PFSK-1 (cell line): ENCODE measurements at regions not wholly inside any gene's neighbourhood (a gene's known extent, or its start where the extent isn't known, plus 50 kb on each side); places are given as distances from the start of the nearest gene placed in this dataset.

Source experiments
- FOXP2 ChIP-seq: optimal IDR thresholded peaks from 2 replicates; pipeline ENCODE3; 2011; ENCODE audit warnings: borderline replicate concordance, control low read depth, inconsistent platforms; ENCODE audit not compliant: insufficient read depth; ENCODE audit errors: extremely low read length, extremely low read depth
- POLR2AphosphoS5 ChIP-seq: IDR thresholded peaks from 2 replicates; pipeline ENCODE4 v1.6.1; 2012; ENCODE audit warnings: low read depth, mild to moderate bottlenecking, control low read depth, low read length, moderate library complexity
- SIN3A ChIP-seq: IDR thresholded peaks from 2 replicates; pipeline ENCODE4 v1.6.1; 2012; ENCODE audit warnings: mild to moderate bottlenecking, low read length, moderate library complexity, borderline replicate concordance; ENCODE audit not compliant: insufficient read depth
- TAF1 ChIP-seq: IDR thresholded peaks from 2 replicates; pipeline ENCODE4 v1.6.1; 2012; ENCODE audit warnings: low read length, control low read depth, borderline replicate concordance; ENCODE audit not compliant: insufficient read depth
- TF ChIP-seq, protein P1 (sequence below), 2 experiments: IDR thresholded peaks; 2 replicates each; pipeline versions ENCODE4 v1.6.1 to v1.8.0; 2011 to 2012; ENCODE audit warnings: low read depth in 2 of 2, low read length in 2 of 2, control low read depth in 1 of 2, inconsistent platforms in 1 of 2, mild to moderate bottlenecking in 1 of 2, moderate library complexity in 1 of 2; ENCODE audit not compliant: insufficient read depth in 1 of 2

DNA sequence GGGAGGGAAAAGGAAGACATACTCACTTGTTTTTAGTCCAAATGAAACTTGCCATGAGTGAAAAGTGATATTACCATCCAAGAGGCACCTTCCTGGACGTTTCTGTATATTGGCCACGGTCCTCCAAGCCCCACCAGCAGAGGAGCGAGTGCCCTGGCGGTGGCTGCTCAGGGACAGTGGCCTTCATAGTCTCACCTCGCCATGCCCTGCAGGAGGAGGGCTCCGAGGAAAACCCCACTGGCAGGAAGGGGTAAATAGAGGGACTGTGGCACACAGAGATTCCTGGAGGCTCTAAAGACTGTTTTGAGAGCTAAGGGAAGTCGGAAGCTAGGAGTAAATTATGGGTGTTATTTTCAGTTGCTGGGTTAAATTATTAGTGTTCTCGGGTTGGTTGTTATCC, 98.4 kb upstream of the UBL3 start:
- TF ChIP-seq, protein P1, sequence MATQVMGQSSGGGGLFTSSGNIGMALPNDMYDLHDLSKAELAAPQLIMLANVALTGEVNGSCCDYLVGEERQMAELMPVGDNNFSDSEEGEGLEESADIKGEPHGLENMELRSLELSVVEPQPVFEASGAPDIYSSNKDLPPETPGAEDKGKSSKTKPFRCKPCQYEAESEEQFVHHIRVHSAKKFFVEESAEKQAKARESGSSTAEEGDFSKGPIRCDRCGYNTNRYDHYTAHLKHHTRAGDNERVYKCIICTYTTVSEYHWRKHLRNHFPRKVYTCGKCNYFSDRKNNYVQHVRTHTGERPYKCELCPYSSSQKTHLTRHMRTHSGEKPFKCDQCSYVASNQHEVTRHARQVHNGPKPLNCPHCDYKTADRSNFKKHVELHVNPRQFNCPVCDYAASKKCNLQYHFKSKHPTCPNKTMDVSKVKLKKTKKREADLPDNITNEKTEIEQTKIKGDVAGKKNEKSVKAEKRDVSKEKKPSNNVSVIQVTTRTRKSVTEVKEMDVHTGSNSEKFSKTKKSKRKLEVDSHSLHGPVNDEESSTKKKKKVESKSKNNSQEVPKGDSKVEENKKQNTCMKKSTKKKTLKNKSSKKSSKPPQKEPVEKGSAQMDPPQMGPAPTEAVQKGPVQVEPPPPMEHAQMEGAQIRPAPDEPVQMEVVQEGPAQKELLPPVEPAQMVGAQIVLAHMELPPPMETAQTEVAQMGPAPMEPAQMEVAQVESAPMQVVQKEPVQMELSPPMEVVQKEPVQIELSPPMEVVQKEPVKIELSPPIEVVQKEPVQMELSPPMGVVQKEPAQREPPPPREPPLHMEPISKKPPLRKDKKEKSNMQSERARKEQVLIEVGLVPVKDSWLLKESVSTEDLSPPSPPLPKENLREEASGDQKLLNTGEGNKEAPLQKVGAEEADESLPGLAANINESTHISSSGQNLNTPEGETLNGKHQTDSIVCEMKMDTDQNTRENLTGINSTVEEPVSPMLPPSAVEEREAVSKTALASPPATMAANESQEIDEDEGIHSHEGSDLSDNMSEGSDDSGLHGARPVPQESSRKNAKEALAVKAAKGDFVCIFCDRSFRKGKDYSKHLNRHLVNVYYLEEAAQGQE (IDR thresholded peaks at IDR 0.05; ENCODE audit: insufficient read depth in 1 of 2, low read depth in 2 of 2, low read length in 2 of 2) = no peak
- no peak for TF ChIP-seq POLR2AphosphoS5
- TF ChIP-seq TAF1 = no peak
- no peak for TF ChIP-seq SIN3A
- no peak for TF ChIP-seq FOXP2
